Naive thymus-derived CD4-positive, alpha-beta T cell (primary cell): ENCODE measurements at regions not wholly inside any gene's neighbourhood (a gene's known extent, or its start where the extent isn't known, plus 50 kb on each side); places are given as distances from the start of the nearest gene placed in this dataset.

Experiments
- ATAC-seq: fragments of 150-1000 bp; cut with Tn5 transposase; 2 replicates; pipeline ENCODE4 v1.10.0; 2021; ENCODE audit warnings: mild to moderate bottlenecking, moderate library complexity
- CTCF ChIA-PET: fragments of 350-600 bp; sonication (Branson Sonifier 250); formaldehyde crosslinking; loops from one replicate; lab custom pipeline; 2021; ENCODE audit warnings: antibody characterized with exemption; lab: Charles Lee
- POLR2A ChIA-PET: fragments of 350-600 bp; sonication (Branson Sonifier 250); formaldehyde crosslinking; loops from one replicate; lab custom pipeline; 2021; ENCODE audit warnings: antibody characterized with exemption, inconsistent platforms; lab: Charles Lee
- DNase-seq, 9 donors: peaks; one replicate each; pipeline versions ENCODE4 v3.0.0 to v3.0.0-alpha.2; 2020 to 2022; ENCODE audit warnings: mixed read lengths in 1 of 9
- H3K27ac ChIP-seq: one replicate; pipeline ENCODE4 v1.7.0; 2013; ENCODE audit warnings: mild to moderate bottlenecking, low read depth, low read length, moderate library complexity
- H3K27me3 ChIP-seq, 2 donors: one replicate each; pipeline ENCODE4 v1.7.0; 2013; ENCODE audit warnings: low read length in 2 of 2, mild to moderate bottlenecking in 2 of 2, moderate library complexity in 2 of 2; ENCODE audit not compliant: control insufficient read depth in 2 of 2, insufficient read depth in 2 of 2
- H3K36me3 ChIP-seq, 3 experiments: 1 replicate in 2 of 3; 2 replicates in 1 of 3; pipeline ENCODE4 v1.7.0; 2013; ENCODE audit warnings: low read length in 3 of 3, mild to moderate bottlenecking in 3 of 3, moderate library complexity in 1 of 3; ENCODE audit not compliant: insufficient read depth in 3 of 3, control insufficient read depth in 2 of 3
- H3K4me1 ChIP-seq, 2 donors: one replicate each; pipeline ENCODE4 v1.7.0; 2013; ENCODE audit warnings: low read length in 2 of 2, mild to moderate bottlenecking in 2 of 2, moderate library complexity in 1 of 2; ENCODE audit not compliant: control insufficient read depth in 2 of 2, insufficient read depth in 2 of 2
- H3K4me3 ChIP-seq: 2 replicates; pipeline ENCODE4 v1.7.0; 2013; ENCODE audit warnings: mild to moderate bottlenecking, low read length
- H3K9me3 ChIP-seq, 3 experiments: 1 replicate in 2 of 3; 2 replicates in 1 of 3; pipeline ENCODE4 v1.7.0; 2013; ENCODE audit warnings: low read length in 3 of 3; ENCODE audit not compliant: control insufficient read depth in 2 of 3
- H3K27ac Mint-ChIP-seq, 9 donors: one replicate each; pipeline ENCODE4 v1.8.0; 2020 to 2022; ENCODE audit warnings: mixed read lengths in 9 of 9, mild to moderate bottlenecking in 8 of 9, moderate library complexity in 5 of 9, inconsistent platforms in 2 of 9
- H3K27me3 Mint-ChIP-seq, 5 donors: one replicate each; pipeline ENCODE4 v1.8.0; 2021 to 2022; ENCODE audit warnings: mixed read lengths in 5 of 5, mild to moderate bottlenecking in 1 of 5
- H3K36me3 Mint-ChIP-seq, 5 donors: one replicate each; pipeline ENCODE4 v1.8.0; 2020 to 2022; ENCODE audit warnings: mixed read lengths in 5 of 5, mild to moderate bottlenecking in 3 of 5, inconsistent platforms in 1 of 5
- H3K4me1 Mint-ChIP-seq, 7 donors: one replicate each; pipeline ENCODE4 v1.8.0; 2020 to 2022; ENCODE audit warnings: mixed read lengths in 7 of 7, mild to moderate bottlenecking in 3 of 7, inconsistent platforms in 1 of 7
- H3K4me3 Mint-ChIP-seq, 10 donors: one replicate each; pipeline ENCODE4 v1.8.0; 2020 to 2022; ENCODE audit warnings: mild to moderate bottlenecking in 10 of 10, mixed read lengths in 10 of 10, moderate library complexity in 6 of 10, inconsistent platforms in 2 of 10
- H3K9me3 Mint-ChIP-seq, 11 donors: one replicate each; pipeline ENCODE4 v1.8.0; 2020 to 2022; ENCODE audit warnings: mixed read lengths in 11 of 11, mild to moderate bottlenecking in 4 of 11, inconsistent platforms in 1 of 11, moderate library complexity in 1 of 11
- intact Hi-C, 2 donors: fragments of 100-400 bp; cut with micrococcal nuclease; formaldehyde crosslinking; loops; one replicate each; pipeline ENCODE4 v1.15.1; 2023

DNA sequence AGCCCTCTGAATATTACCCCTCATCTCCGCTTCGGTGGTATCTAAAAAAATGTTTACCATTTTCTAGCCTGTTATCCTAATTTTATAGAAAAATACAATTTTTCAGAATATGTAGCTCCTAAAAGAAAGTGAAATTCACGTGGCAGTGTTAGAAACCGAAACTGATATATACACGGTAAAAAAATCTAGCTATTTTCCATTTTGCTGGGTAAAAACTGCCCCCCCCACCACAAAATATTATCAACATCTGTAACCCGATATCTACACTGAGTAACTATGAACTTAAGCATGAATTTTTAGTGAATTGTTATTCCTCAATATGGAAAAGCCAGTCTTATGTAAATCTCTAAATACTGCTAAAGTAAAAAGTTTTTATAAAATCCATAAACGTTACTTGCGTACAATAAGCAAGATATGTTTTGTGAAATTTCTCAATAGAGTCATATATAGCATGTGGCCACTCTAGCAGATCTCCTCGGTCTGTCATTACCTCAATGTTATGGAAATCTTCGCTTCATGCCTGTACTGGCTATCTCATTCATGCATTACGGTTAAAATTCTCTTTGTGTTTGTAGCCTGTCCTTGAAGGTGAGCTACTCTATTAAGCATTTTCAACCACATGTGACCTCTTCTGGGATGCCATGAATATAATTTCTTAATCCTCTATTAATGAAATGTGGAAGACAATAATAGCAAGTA, 524.2 kb downstream of the TRIB2 start:
- Histone ChIP-seq H3K36me3 (no peaks in the 10 kb centered on the region), H3K9me3 (no peaks in the 10 kb centered on the region), H3K4me1 (no peaks in the 10 kb centered on the region), H3K27me3 (no peaks in the 10 kb centered on the region), H3K4me3 (no peak overlapping the region), H3K27ac (no peak overlapping the region)
- intact Hi-C loops: no loop called here
- ATAC-seq (no peak), DNase-seq (no peak)
- H3K27ac Mint-ChIP-seq: no peak overlapping the region
- ChIA-PET POLR2A (interaction anchor here (0.6 kb wide), 1 partner anchor 13 kb away, joined by 3 read pairs; no protein-coding TSS in a partner anchor), CTCF (no interaction called here)
- peaks cover 0 to 3% (median 0%) of the 10 kb centered on the region in 7 donors for H3K4me1 Mint-ChIP-seq
- H3K9me3 Mint-ChIP-seq: peaks cover 0 to 5% (median 0%) of the 10 kb centered on the region in 11 donors
- H3K27me3 Mint-ChIP-seq: peaks cover 0 to 10% (median 6%) of the 10 kb centered on the region in 5 donors
- no peaks in the 10 kb centered on the region for H3K36me3 Mint-ChIP-seq
- H3K4me3 Mint-ChIP-seq: no peak overlapping the region

- no peaks in the 10 kb centered on the region for H3K9me3 ChIP-seq
- Mint-ChIP-seq H3K27me3 (peaks cover 0 to 17% (median 7%) of the 10 kb centered on the region in 5 donors), H3K4me1 (no peaks in the 10 kb centered on the region), H3K27ac (no peak overlapping the region), H3K4me3 (no peak overlapping the region), H3K9me3 (peaks cover 0 to 5% (median 0%) of the 10 kb centered on the region in 11 donors), H3K36me3 (no peaks in the 10 kb centered on the region)
- no peaks in the 10 kb centered on the region for H3K36me3 ChIP-seq
- ChIA-PET CTCF (no interaction called here), POLR2A (no interaction called here)
- H3K4me3 ChIP-seq: no peak overlapping the region
- H3K4me1 ChIP-seq: no peaks in the 10 kb centered on the region
- no peaks in the 10 kb centered on the region for H3K27me3 ChIP-seq
- no peak overlapping the region for H3K27ac ChIP-seq
- ATAC-seq (no peak), DNase-seq (no peak)
- intact Hi-C loops: no loop called here
These were observed 535.9 kb downstream of the TRIB2 start for GRCh38 chr2:13252615-13253014.

DNA sequence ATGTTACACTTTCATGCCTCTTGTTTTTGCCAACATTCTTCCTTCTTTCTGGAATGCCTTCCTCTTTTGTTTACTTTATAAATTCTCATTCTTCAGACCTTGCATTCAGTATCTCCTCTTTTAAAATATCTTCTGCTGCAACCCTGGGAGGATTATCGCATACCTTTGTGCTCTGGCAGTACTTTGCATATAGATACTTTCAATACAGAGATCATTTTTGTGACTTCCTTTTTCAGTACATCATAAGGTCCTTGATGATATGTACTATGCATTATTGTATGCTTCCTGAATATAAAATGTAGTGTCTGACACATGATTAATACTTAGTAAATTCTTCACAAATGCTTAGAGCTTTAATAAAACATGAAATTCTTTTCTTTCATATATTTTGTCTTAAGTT, 538.7 kb downstream of the TRIB2 start:
- Mint-ChIP-seq H3K27me3 (peaks cover 0 to 17% (median 10%) of the 10 kb centered on the region in 5 donors), H3K27ac (no peak overlapping the region), H3K9me3 (peaks cover 0 to 5% (median 0%) of the 10 kb centered on the region in 11 donors), H3K36me3 (no peaks in the 10 kb centered on the region), H3K4me1 (no peaks in the 10 kb centered on the region), H3K4me3 (no peak overlapping the region)
- CTCF ChIA-PET: no interaction called here
- no peak for ATAC-seq
- no peaks in the 10 kb centered on the region for H3K9me3 ChIP-seq
- DNase-seq: no peak
- H3K36me3 ChIP-seq: no peaks in the 10 kb centered on the region
- POLR2A ChIA-PET: no interaction called here
- intact Hi-C loops: no loop called here
- H3K4me3 ChIP-seq: no peak overlapping the region
- no peaks in the 10 kb centered on the region for H3K4me1 ChIP-seq
- no peaks in the 10 kb centered on the region for H3K27me3 ChIP-seq
- H3K27ac ChIP-seq: no peak overlapping the region

DNA sequence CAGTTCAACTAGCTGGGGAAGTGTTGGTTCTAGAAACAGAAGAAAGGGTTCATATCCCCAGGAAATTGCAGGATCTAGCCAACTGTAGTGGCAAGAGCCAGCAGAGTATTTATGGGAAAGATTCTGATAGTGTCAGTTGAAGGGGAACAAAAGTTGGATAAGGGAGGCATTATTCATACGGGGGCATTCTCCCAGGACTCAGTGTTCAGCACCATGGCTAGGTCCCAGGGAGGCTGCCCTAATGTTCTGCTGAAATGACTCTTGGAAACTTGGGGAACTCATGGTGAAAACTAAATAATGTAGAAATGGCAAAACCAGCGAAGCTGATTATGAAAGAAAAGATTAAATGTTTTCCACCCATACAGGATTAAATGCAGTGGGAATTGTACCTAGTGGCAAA, 543.7 kb downstream of the TRIB2 start:
- Mint-ChIP-seq H3K27me3 (peaks cover 0 to 8% (median 3%) of the 10 kb centered on the region in 5 donors), H3K36me3 (no peaks in the 10 kb centered on the region), H3K9me3 (peaks cover 0 to 14% (median 3%) of the 10 kb centered on the region in 11 donors), H3K4me3 (no peak overlapping the region), H3K4me1 (no peaks in the 10 kb centered on the region), H3K27ac (no peak overlapping the region)
- H3K27me3 ChIP-seq: no peaks in the 10 kb centered on the region
- POLR2A ChIA-PET: no interaction called here
- no peaks in the 10 kb centered on the region for H3K9me3 ChIP-seq
- no peaks in the 10 kb centered on the region for H3K36me3 ChIP-seq
- no peak overlapping the region for H3K4me3 ChIP-seq
- ATAC-seq: no peak
- no peak for DNase-seq
- H3K27ac ChIP-seq: no peak overlapping the region
- no peaks in the 10 kb centered on the region for H3K4me1 ChIP-seq
- CTCF ChIA-PET: no interaction called here
- intact Hi-C loops: no loop called here

GRCh38 chr2:13266166-13266565, 549.4 kb downstream of the TRIB2 start:
- ChIA-PET POLR2A (no interaction called here), CTCF (no interaction called here)
- H3K27me3 Mint-ChIP-seq: peaks cover 0 to 7% (median 0%) of the 10 kb centered on the region in 5 donors

GRCh38 chr2:13284688-13285087, 568.0 kb downstream of the TRIB2 start:
- H3K27ac ChIP-seq: no peak overlapping the region
- no peaks in the 10 kb centered on the region for H3K36me3 ChIP-seq
- ChIA-PET POLR2A (no interaction called here), CTCF (no interaction called here)
- H3K4me3 ChIP-seq: no peak overlapping the region
- H3K27me3 ChIP-seq: no peaks in the 10 kb centered on the region
- no peaks in the 10 kb centered on the region for H3K4me1 ChIP-seq
- Mint-ChIP-seq H3K4me1 (no peaks in the 10 kb centered on the region), H3K27ac (no peak overlapping the region), H3K27me3 (peaks cover 0 to 15% (median 0%) of the 10 kb centered on the region in 5 donors), H3K36me3 (peaks cover 0 to 4% (median 0%) of the 10 kb centered on the region in 5 donors), H3K9me3 (peaks cover 0 to 8% (median 0%) of the 10 kb centered on the region in 11 donors), H3K4me3 (no peak overlapping the region)
- intact Hi-C loops: no loop called here
- DNase-seq (no peak), ATAC-seq (no peak)
- no peaks in the 10 kb centered on the region for H3K9me3 ChIP-seq

More at GRCh38 chr2:13266166-13266565, 549.4 kb downstream of the TRIB2 start:
- no peak overlapping the region for H3K4me3 Mint-ChIP-seq
- intact Hi-C loops: no loop called here
- Histone ChIP-seq H3K27me3 (no peaks in the 10 kb centered on the region), H3K4me1 (no peaks in the 10 kb centered on the region), H3K27ac (no peak overlapping the region), H3K9me3 (no peaks in the 10 kb centered on the region), H3K4me3 (no peak overlapping the region), H3K36me3 (no peaks in the 10 kb centered on the region)
- no peaks in the 10 kb centered on the region for H3K4me1 Mint-ChIP-seq
- ATAC-seq (no peak), DNase-seq (no peak)
- H3K27ac Mint-ChIP-seq: no peak overlapping the region
- no peaks in the 10 kb centered on the region for H3K36me3 Mint-ChIP-seq
- peaks cover 0 to 10% (median 0%) of the 10 kb centered on the region in 11 donors for H3K9me3 Mint-ChIP-seq

- no peaks in the 10 kb centered on the region for H3K4me1 ChIP-seq
- POLR2A ChIA-PET: no interaction called here
- no peak overlapping the region for H3K4me3 Mint-ChIP-seq
- no peaks in the 10 kb centered on the region for H3K27me3 ChIP-seq
- H3K27ac ChIP-seq: no peak overlapping the region
- CTCF ChIA-PET: no interaction called here
- H3K36me3 ChIP-seq: no peaks in the 10 kb centered on the region
- H3K27ac Mint-ChIP-seq: no peak overlapping the region
- ATAC-seq (no peak), DNase-seq (no peak)
- H3K9me3 ChIP-seq: no peaks in the 10 kb centered on the region
- H3K27me3 Mint-ChIP-seq: peaks cover 0 to 6% (median 0%) of the 10 kb centered on the region in 5 donors
- no peaks in the 10 kb centered on the region for H3K4me1 Mint-ChIP-seq
- H3K36me3 Mint-ChIP-seq: peaks cover 0 to 4% (median 0%) of the 10 kb centered on the region in 5 donors
- no peak overlapping the region for H3K4me3 ChIP-seq
- intact Hi-C loops: no loop called here
- H3K9me3 Mint-ChIP-seq: peaks cover 0 to 6% (median 0%) of the 10 kb centered on the region in 11 donors
These were observed 572.6 kb downstream of the TRIB2 start for GRCh38 chr2:13289310-13289709.
